ENCODE measurements at regions not wholly inside any gene's neighbourhood (a gene's known extent, or its start where the extent isn't known, plus 50 kb on each side); places are given as distances from the start of the nearest gene placed in this dataset.

DNA sequence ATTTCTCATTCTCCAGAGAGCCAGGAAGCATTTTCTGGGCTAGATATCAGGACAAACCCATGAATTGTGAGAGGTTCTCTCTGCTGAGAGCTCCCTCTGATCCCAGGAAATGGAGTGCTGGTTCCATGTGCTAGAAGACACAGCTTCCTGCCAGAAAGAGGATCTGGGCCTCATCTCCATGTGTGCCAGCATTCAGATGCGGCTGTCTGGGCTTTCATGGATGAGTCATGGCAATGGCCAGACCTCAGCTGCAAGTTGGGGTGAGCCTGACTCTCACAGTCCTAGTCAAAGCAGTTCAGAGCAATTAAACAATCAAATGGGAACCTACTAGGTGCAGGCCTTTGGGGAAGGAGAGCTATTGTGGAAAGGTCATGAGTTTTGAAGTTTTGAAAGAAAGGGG lies 82.3 kb upstream of the EED start (continued):
- TF ChIP-seq, protein P1, sequence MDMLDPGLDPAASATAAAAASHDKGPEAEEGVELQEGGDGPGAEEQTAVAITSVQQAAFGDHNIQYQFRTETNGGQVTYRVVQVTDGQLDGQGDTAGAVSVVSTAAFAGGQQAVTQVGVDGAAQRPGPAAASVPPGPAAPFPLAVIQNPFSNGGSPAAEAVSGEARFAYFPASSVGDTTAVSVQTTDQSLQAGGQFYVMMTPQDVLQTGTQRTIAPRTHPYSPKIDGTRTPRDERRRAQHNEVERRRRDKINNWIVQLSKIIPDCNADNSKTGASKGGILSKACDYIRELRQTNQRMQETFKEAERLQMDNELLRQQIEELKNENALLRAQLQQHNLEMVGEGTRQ (IDR thresholded peaks at IDR 0.05; ENCODE audit: borderline replicate concordance, low read depth, low read length), result no peak
- TF ChIP-seq, protein P2, sequence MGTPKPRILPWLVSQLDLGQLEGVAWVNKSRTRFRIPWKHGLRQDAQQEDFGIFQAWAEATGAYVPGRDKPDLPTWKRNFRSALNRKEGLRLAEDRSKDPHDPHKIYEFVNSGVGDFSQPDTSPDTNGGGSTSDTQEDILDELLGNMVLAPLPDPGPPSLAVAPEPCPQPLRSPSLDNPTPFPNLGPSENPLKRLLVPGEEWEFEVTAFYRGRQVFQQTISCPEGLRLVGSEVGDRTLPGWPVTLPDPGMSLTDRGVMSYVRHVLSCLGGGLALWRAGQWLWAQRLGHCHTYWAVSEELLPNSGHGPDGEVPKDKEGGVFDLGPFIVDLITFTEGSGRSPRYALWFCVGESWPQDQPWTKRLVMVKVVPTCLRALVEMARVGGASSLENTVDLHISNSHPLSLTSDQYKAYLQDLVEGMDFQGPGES (IDR thresholded peaks at IDR 0.05; ENCODE audit: low read depth, low read length), result no peak
- peak; percentile 94 for TF ChIP-seq TCF12 (IDR thresholded peaks at IDR 0.05)
- TF ChIP-seq, protein P3, sequence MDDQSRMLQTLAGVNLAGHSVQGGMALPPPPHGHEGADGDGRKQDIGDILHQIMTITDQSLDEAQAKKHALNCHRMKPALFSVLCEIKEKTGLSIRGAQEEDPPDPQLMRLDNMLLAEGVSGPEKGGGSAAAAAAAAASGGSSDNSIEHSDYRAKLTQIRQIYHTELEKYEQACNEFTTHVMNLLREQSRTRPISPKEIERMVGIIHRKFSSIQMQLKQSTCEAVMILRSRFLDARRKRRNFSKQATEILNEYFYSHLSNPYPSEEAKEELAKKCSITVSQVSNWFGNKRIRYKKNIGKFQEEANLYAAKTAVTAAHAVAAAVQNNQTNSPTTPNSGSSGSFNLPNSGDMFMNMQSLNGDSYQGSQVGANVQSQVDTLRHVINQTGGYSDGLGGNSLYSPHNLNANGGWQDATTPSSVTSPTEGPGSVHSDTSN (IDR thresholded peaks at IDR 0.05), result peak; percentile 87

- Histone ChIP-seq H3K4me3 (ENCODE audit: low read depth in 2 of 2, low read length in 1 of 2) (no peak overlapping the region), H3K4me2 (no peak overlapping the region), H3K9ac (0 out of 2 replicates have a peak overlapping the region, but pooled peaks have one; percentile 4), H3F3A (replicated peaks; ENCODE audit: insufficient read depth) (peaks cover 17% of the 10 kb centered on the region), H3K27me3 (ENCODE audit: insufficient read depth) (no peaks in the 10 kb centered on the region), H3K9me3 (no peaks in the 10 kb centered on the region), H3K79me2 (ENCODE audit: insufficient read depth) (no peaks in the 10 kb centered on the region), H3K4me1 (ENCODE audit: control insufficient read depth in 1 of 2, insufficient read depth in 2 of 2, low read depth in 1 of 2, low read length in 1 of 2) (peaks cover 13 to 20% of the 10 kb centered on the region in 2 experiments), H3K36me3 (replicated peaks in 1 of 2; ENCODE audit: control insufficient read depth in 1 of 2, insufficient read depth in 2 of 2, low read length in 1 of 2) (no peaks in the 10 kb centered on the region), H4K20me1 (ENCODE audit: insufficient read depth) (no peaks in the 10 kb centered on the region), H3K9me2 (no peaks in the 10 kb centered on the region), H3K27ac (ENCODE audit: low read depth in 2 of 2, low read length in 1 of 2) (peak overlapping the region; percentile 66 to 74), H2AFZ (ENCODE audit: low read depth) (peak overlapping the region; percentile 66; the same call in 1 of the 2 replicates)
- DNase-seq, result no peak
- POLR2A ChIA-PET, result no interaction called here
- TF ChIP-seq SIN3A (IDR thresholded peaks at IDR 0.05; ENCODE audit: borderline replicate concordance, low read depth, low read length) (no peak), GABPA (IDR thresholded peaks at IDR 0.05; ENCODE audit: low read depth) (no peak), EZH2phosphoT487 (IDR thresholded peaks at IDR 0.05; ENCODE audit: borderline replicate concordance, low read depth) (no peak), GATA2 (CRISPR knock-in tag; IDR thresholded peaks at IDR 0.05) (no peak), RAD21 (IDR thresholded peaks at IDR 0.05; ENCODE audit: low read length) (no peak), YY1 (IDR thresholded peaks at IDR 0.05; ENCODE audit: low read depth) (no peak)
- TF ChIP-seq, protein P2 (IDR thresholded peaks at IDR 0.05; ENCODE audit: low read depth, low read length), result no peak
- WGBS (ENCODE audit: low lambda C conversion rate), result 80% methylated on average over 2 of the region's 2 CpGs
- CTCF ChIA-PET, result interaction anchor here (0.9 kb wide), 1 partner anchor 12 kb away, joined by 5 read pairs; no protein-coding TSS in a partner anchor
Measured at GRCh38 chr11:86161837-86162236, 82.7 kb upstream of the EED start.

DNA sequence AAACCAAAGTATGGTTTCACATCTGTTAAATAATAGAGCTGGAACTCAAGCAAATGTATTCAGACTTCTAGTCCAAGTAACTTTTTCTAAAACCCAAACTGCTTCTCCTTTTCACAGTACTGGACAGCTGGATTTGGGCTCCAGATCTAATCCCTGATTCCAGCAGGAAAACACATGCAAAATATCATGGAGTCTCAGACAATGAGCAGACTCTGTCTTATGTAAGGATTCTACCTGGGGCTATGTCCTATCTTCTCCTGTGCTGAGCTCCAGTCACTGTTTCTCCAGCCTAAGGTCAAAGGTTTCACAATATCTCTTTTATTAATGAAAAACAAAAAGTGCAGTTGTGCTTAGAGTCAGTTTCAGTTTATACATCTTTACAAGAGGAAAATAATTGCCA lies 83.2 kb upstream of the EED start:
- ChIA-PET CTCF (interaction anchor here (0.9 to 1.3 kb wide), 2 partner anchors 13 to 16 kb away, joined by 3 to 5 read pairs; no protein-coding TSS in a partner anchor), POLR2A (no interaction called here)
- Histone ChIP-seq H3K9ac (no peak overlapping the region), H3K27ac (ENCODE audit: low read depth in 2 of 2, low read length in 1 of 2) (peak overlapping the region; percentile 66 to 74), H3K4me1 (ENCODE audit: control insufficient read depth in 1 of 2, insufficient read depth in 2 of 2, low read depth in 1 of 2, low read length in 1 of 2) (peaks cover 13 to 20% of the 10 kb centered on the region in 2 experiments), H4K20me1 (ENCODE audit: insufficient read depth) (no peaks in the 10 kb centered on the region), H3F3A (replicated peaks; ENCODE audit: insufficient read depth) (peaks cover 14% of the 10 kb centered on the region), H3K79me2 (ENCODE audit: insufficient read depth) (no peaks in the 10 kb centered on the region), H3K27me3 (ENCODE audit: insufficient read depth) (no peaks in the 10 kb centered on the region), H3K9me3 (no peaks in the 10 kb centered on the region), H3K9me2 (no peaks in the 10 kb centered on the region), H2AFZ (ENCODE audit: low read depth) (peak overlapping the region; percentile 66; the same call in 1 of the 2 replicates), H3K4me2 (no peak overlapping the region), H3K36me3 (replicated peaks in 1 of 2; ENCODE audit: control insufficient read depth in 1 of 2, insufficient read depth in 2 of 2, low read length in 1 of 2) (no peaks in the 10 kb centered on the region), H3K4me3 (ENCODE audit: low read depth in 2 of 2, low read length in 1 of 2) (no peak overlapping the region)
- TF ChIP-seq EP300 (IDR thresholded peaks at IDR 0.05; ENCODE audit: borderline replicate concordance in 1 of 2, low read depth in 1 of 2, low read length in 1 of 2) (peak in 1 of 2 experiments; percentile 64; a peak in 1 of 4 replicates), RCOR1 (IDR thresholded peaks at IDR 0.05; ENCODE audit: low read length) (0 out of 2 replicates have a peak, but pooled peaks have one; percentile 30), ELF1 (IDR thresholded peaks at IDR 0.05) (no peak), GATA2 (CRISPR knock-in tag; IDR thresholded peaks at IDR 0.05) (peak; percentile 79)
- no peak for DNase-seq

Data from SK-N-SH (cell line).